ENCODE measurements at regions not wholly inside any gene's neighbourhood (a gene's known extent, or its start where the extent isn't known, plus 50 kb on each side); places are given as distances from the start of the nearest gene placed in this dataset.

- intact Hi-C loops (cut with DNase I) = no loop called here
- Histone ChIP-seq H3K27me3 (ENCODE audit: low read depth) (no peaks in the 10 kb centered on the region), H3K4me1 (no peaks in the 10 kb centered on the region), H3K27ac (no peak overlapping the region), H3K36me3 (no peaks in the 10 kb centered on the region), H3K9me3 (no peaks in the 10 kb centered on the region), H3K4me3 (no peak overlapping the region)
- DNase-seq = no peak
- no peak for TF ChIP-seq CTCF (IDR thresholded peaks at IDR 0.05)
- ATAC-seq = no peak
Observed at GRCh38 chr9:24391095-24391494, 154.6 kb downstream of the IZUMO3 start.

GRCh38 chr9:24385077-24385476, 160.6 kb downstream of the IZUMO3 start:
- DNase-seq (no peak), ATAC-seq (no peak)
- intact Hi-C loops (cut with DNase I) = no loop called here
- no peaks in the 10 kb centered on the region for H3K36me3 ChIP-seq
- no peaks in the 10 kb centered on the region for H3K27me3 ChIP-seq (ENCODE audit: low read depth)
- no peaks in the 10 kb centered on the region for H3K4me1 ChIP-seq
- no peaks in the 10 kb centered on the region for H3K9me3 ChIP-seq
- no peak overlapping the region for H3K27ac ChIP-seq
- TF ChIP-seq CTCF (IDR thresholded peaks at IDR 0.05) = no peak
- H3K4me3 ChIP-seq = no peak overlapping the region

- DNase-seq (no peak), ATAC-seq (no peak)
- intact Hi-C loops (cut with DNase I) = no loop called here
- TF ChIP-seq CTCF (IDR thresholded peaks at IDR 0.05) = no peak
- no peaks in the 10 kb centered on the region for H3K27me3 ChIP-seq (ENCODE audit: low read depth)
- no peaks in the 10 kb centered on the region for H3K36me3 ChIP-seq
- no peak overlapping the region for H3K27ac ChIP-seq
- H3K4me3 ChIP-seq = no peak overlapping the region
- no peaks in the 10 kb centered on the region for H3K4me1 ChIP-seq
- no peaks in the 10 kb centered on the region for H3K9me3 ChIP-seq
Observed at GRCh38 chr9:24382566-24382965, 163.1 kb downstream of the IZUMO3 start.

GRCh38 chr9:24381205-24381604, 164.5 kb downstream of the IZUMO3 start:
- H3K4me3 ChIP-seq = no peak overlapping the region
- no peak for ATAC-seq
- intact Hi-C loops (cut with DNase I) = no loop called here

GRCh38 chr9:24359046-24359445, 186.7 kb downstream of the IZUMO3 start:
- H3K27me3 ChIP-seq (ENCODE audit: low read depth) = no peaks in the 10 kb centered on the region
- TF ChIP-seq CTCF (IDR thresholded peaks at IDR 0.05) = no peak
- H3K36me3 ChIP-seq = no peaks in the 10 kb centered on the region
- H3K4me1 ChIP-seq = no peaks in the 10 kb centered on the region
- H3K27ac ChIP-seq = no peak overlapping the region
- ATAC-seq = no peak
- no peaks in the 10 kb centered on the region for H3K9me3 ChIP-seq
- DNase-seq = no peak
- intact Hi-C loops (cut with DNase I) = no loop called here
- no peak overlapping the region for H3K4me3 ChIP-seq

More at GRCh38 chr9:24381205-24381604, 164.5 kb downstream of the IZUMO3 start:
- Histone ChIP-seq H3K4me1 (no peaks in the 10 kb centered on the region), H3K27me3 (ENCODE audit: low read depth) (no peaks in the 10 kb centered on the region), H3K27ac (no peak overlapping the region), H3K36me3 (no peaks in the 10 kb centered on the region), H3K9me3 (peaks cover 6% of the 10 kb centered on the region)
- no peak for TF ChIP-seq CTCF (IDR thresholded peaks at IDR 0.05)
- no peak for DNase-seq

GRCh38 chr9:24351973-24352372, 193.7 kb downstream of the IZUMO3 start:
- intact Hi-C loops (cut with DNase I) = no loop called here
- Histone ChIP-seq H3K4me3 (no peak overlapping the region), H3K9me3 (no peaks in the 10 kb centered on the region), H3K36me3 (no peaks in the 10 kb centered on the region), H3K27me3 (ENCODE audit: low read depth) (no peaks in the 10 kb centered on the region), H3K4me1 (no peaks in the 10 kb centered on the region), H3K27ac (no peak overlapping the region)
- DNase-seq (no peak), ATAC-seq (no peak)
- TF ChIP-seq CTCF (IDR thresholded peaks at IDR 0.05) = no peak
